Smooth muscle cell (in vitro differentiated cells): ENCODE measurements at regions not wholly inside any gene's neighbourhood (a gene's known extent, or its start where the extent isn't known, plus 50 kb on each side); places are given as distances from the start of the nearest gene placed in this dataset.

ENCODE experiments used
- DNase-seq: peaks from one replicate; lab custom pipeline; 2025; ENCODE audit not compliant: unreplicated experiment; lab: John Stamatoyannopoulos, UW
- H2AFZ ChIP-seq: fragments of 200-600 bp; sonication (generic); 2 replicates; pipeline ENCODE4 v1.6.0; 2016; ENCODE audit warnings: antibody characterized with exemption, low read depth, mild to moderate bottlenecking
- H3F3A ChIP-seq: fragments of 200-600 bp; sonication (generic); 2 replicates; pipeline ENCODE4 v1.6.0; 2017; ENCODE audit warnings: antibody characterized with exemption, low read depth
- H3K27ac ChIP-seq: fragments of 200-600 bp; sonication (generic); 2 replicates; pipeline ENCODE4 v1.5.1; 2016; ENCODE audit warnings: low read depth, mild to moderate bottlenecking
- H3K27me3 ChIP-seq: fragments of 200-600 bp; sonication (generic); 2 replicates; pipeline ENCODE4 v1.6.1; 2016; ENCODE audit warnings: low read depth, mild to moderate bottlenecking
- H3K36me3 ChIP-seq: fragments of 200-600 bp; sonication (generic); 2 replicates; pipeline ENCODE4 v1.5.1; 2016; ENCODE audit warnings: low read depth
- H3K4me1 ChIP-seq: fragments of 200-600 bp; sonication (generic); 2 replicates; pipeline ENCODE4 v1.5.1; 2016; ENCODE audit warnings: low read depth
- H3K4me2 ChIP-seq: fragments of 200-600 bp; sonication (generic); 2 replicates; pipeline ENCODE4 v1.6.0; 2016; ENCODE audit warnings: mild to moderate bottlenecking
- H3K4me3 ChIP-seq: fragments of 200-600 bp; sonication (generic); 2 replicates; pipeline ENCODE4 v1.5.1; 2016; ENCODE audit warnings: mild to moderate bottlenecking
- H3K79me2 ChIP-seq: fragments of 200-600 bp; sonication (generic); 2 replicates; pipeline ENCODE4 v1.6.0; 2016; ENCODE audit warnings: low read depth, mild to moderate bottlenecking
- H3K9ac ChIP-seq: fragments of 200-600 bp; sonication (generic); 2 replicates; pipeline ENCODE4 v1.6.0; 2016; ENCODE audit warnings: low read depth
- H3K9me3 ChIP-seq: fragments of 200-600 bp; sonication (generic); replicated peaks from 2 replicates; pipeline ENCODE4 v1.5.1; 2016; ENCODE audit warnings: low read depth
- H4K20me1 ChIP-seq: fragments of 200-600 bp; sonication (generic); 2 replicates; pipeline ENCODE4 v1.6.0; 2016; ENCODE audit warnings: low read depth
- WGBS: methylation state at CpG from one replicate; pipeline ENCODE4 v1.1.7; 2016; ENCODE audit warnings: low lambda C conversion rate; 5-methylcytosine and 5-hydroxymethylcytosine counted together
- TF ChIP-seq, protein P1 (sequence below): fragments of 200-600 bp; sonication (generic); IDR thresholded peaks from 2 replicates; pipeline ENCODE4 v1.5.1; 2017; ENCODE audit warnings: borderline replicate concordance, mild to moderate bottlenecking, antibody characterized with exemption; ENCODE audit not compliant: insufficient read depth, poor library complexity, severe bottlenecking

DNA sequence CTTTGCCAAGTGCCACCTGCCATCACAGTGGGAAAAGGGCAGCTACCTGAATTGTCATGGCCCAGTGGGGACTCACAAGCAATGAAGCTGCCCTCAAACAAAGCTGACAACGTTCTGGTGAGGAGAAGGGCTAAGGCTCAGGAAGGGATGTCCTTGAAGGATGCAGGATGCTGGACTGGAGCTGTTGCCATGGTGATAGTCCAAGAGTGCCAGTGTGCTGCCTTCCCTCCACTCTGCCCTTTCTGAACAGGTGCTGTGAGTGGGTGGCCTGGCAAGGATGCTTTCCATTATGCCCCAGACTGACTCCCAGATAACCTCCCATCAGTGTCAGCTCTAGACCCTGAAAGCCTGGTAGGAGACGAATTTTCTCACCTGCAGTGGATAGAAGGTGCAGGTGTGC lies 137.8 kb upstream of the GYPC start:
- no peaks in the 10 kb centered on the region for H3K9me3 ChIP-seq
- 57% methylated on average over 2 of the region's 2 CpGs for WGBS

DNA sequence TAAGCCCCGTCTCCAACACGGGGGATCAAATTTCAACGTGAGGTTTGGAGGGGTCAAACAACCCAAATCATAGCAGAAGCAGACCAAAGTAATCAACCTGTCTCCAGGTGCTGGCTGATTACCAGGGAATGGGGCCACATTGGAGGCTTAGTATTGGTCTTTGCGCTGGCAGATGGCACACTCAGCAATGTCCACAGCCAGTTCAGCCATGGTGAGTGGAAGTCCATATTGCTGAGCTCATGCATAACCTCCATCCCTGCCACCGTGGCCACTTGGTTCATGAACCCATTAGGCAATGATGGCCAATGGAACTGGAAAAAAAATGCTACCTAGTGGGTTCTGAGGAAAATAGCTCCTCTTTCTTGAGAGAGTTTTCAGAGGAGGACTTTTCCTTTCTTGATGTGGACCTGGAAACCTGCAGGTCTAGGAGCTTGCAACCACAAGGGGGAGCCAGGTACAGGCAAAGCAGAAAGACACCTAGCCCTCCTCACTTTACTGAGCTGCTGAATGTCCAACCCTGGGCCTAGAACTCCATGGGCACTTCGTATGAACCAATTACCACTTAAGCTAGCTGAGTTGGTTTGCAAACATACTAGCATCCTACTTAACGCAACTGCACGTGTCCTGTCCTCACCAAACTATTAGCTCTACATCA lies 128.0 kb upstream of the GYPC start:
- Histone ChIP-seq H3K9me3 (no peaks in the 10 kb centered on the region), H3K4me1 (no peaks in the 10 kb centered on the region), H3K27me3 (peaks cover 3% of the 10 kb centered on the region), H3K4me2 (no peak overlapping the region), H3K4me3 (no peak overlapping the region), H2AFZ (no peak overlapping the region), H3F3A (no peaks in the 10 kb centered on the region), H3K9ac (no peak overlapping the region), H3K27ac (no peak overlapping the region), H4K20me1 (no peaks in the 10 kb centered on the region), H3K79me2 (no peaks in the 10 kb centered on the region), H3K36me3 (no peaks in the 10 kb centered on the region)
- 67% methylated on average over 8 of the region's 8 CpGs for WGBS
- no peak for DNase-seq
- TF ChIP-seq, protein P1, sequence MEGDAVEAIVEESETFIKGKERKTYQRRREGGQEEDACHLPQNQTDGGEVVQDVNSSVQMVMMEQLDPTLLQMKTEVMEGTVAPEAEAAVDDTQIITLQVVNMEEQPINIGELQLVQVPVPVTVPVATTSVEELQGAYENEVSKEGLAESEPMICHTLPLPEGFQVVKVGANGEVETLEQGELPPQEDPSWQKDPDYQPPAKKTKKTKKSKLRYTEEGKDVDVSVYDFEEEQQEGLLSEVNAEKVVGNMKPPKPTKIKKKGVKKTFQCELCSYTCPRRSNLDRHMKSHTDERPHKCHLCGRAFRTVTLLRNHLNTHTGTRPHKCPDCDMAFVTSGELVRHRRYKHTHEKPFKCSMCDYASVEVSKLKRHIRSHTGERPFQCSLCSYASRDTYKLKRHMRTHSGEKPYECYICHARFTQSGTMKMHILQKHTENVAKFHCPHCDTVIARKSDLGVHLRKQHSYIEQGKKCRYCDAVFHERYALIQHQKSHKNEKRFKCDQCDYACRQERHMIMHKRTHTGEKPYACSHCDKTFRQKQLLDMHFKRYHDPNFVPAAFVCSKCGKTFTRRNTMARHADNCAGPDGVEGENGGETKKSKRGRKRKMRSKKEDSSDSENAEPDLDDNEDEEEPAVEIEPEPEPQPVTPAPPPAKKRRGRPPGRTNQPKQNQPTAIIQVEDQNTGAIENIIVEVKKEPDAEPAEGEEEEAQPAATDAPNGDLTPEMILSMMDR: peak; percentile 51

More for the DNA sequence above, 137.8 kb upstream of the GYPC start:
- H3K36me3 ChIP-seq: no peaks in the 10 kb centered on the region
- no peaks in the 10 kb centered on the region for H3K4me1 ChIP-seq
- no peak overlapping the region for H3K4me3 ChIP-seq
- H3K9ac ChIP-seq: no peak overlapping the region
- H3K27ac ChIP-seq: no peak overlapping the region
- no peaks in the 10 kb centered on the region for H4K20me1 ChIP-seq
- TF ChIP-seq, protein P1: no peak
- no peak overlapping the region for H3K4me2 ChIP-seq
- H3K79me2 ChIP-seq: no peaks in the 10 kb centered on the region
- no peaks in the 10 kb centered on the region for H3K27me3 ChIP-seq
- H3F3A ChIP-seq: no peaks in the 10 kb centered on the region
- no peak for DNase-seq
- H2AFZ ChIP-seq: no peak overlapping the region

DNA sequence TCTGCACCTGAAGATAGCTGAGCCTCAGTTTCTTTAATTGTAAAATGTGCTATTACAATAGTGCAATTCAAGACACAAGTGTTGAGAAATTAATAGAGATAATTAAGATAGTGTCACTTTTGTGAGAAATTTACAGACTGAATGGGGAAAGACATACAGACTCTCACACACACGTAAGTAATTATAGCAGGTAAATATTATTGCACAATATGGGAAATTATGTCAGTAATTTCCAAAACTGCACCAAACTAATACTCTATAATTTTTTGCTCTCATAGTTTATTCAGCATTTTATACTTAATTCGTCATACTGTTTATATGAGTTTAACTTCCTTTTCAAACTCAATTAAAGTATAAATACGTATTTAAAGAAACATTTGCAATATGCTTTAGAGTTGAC lies 124.9 kb upstream of the GYPC start:
- H3K9ac ChIP-seq: no peak overlapping the region
- H3F3A ChIP-seq: no peaks in the 10 kb centered on the region
- H3K4me3 ChIP-seq: no peak overlapping the region
- TF ChIP-seq, protein P1: no peak
- H3K36me3 ChIP-seq: no peaks in the 10 kb centered on the region
- H3K9me3 ChIP-seq: no peaks in the 10 kb centered on the region
- H3K4me2 ChIP-seq: no peak overlapping the region
- H4K20me1 ChIP-seq: no peaks in the 10 kb centered on the region
- H2AFZ ChIP-seq: no peak overlapping the region
- WGBS: 94% methylated on average over 3 of the region's 3 CpGs
- peaks cover 3% of the 10 kb centered on the region for H3K27me3 ChIP-seq
- H3K27ac ChIP-seq: no peak overlapping the region
- H3K4me1 ChIP-seq: no peaks in the 10 kb centered on the region
- no peak for DNase-seq
- no peaks in the 10 kb centered on the region for H3K79me2 ChIP-seq

DNA sequence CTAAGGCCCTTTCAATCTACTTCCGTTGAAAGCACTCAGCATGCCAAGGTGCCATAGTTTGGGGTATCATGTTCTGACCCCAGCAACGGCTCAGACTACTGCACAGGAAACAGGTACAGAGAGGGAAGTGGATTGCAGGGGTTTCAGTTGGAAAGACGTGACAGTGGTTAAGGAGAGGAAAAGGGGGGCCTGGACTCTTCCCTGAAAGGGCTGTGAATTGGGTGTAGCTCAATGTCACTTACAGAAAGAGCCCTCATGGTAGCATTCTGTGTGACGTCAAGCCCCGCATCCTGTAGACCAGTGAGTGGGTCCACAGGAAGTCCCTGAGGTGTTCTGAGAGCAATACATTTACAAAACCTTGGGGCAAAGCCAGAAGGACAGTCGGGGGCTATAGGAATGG lies 121.5 kb upstream of the GYPC start:
- Histone ChIP-seq H3K27me3 (peaks cover 3% of the 10 kb centered on the region), H2AFZ (no peak overlapping the region), H3K79me2 (no peaks in the 10 kb centered on the region), H3K4me1 (no peaks in the 10 kb centered on the region), H3K4me3 (no peak overlapping the region), H4K20me1 (no peaks in the 10 kb centered on the region), H3K27ac (no peak overlapping the region), H3K36me3 (no peaks in the 10 kb centered on the region), H3K9ac (no peak overlapping the region), H3F3A (no peaks in the 10 kb centered on the region), H3K9me3 (no peaks in the 10 kb centered on the region), H3K4me2 (no peak overlapping the region)
- WGBS: 84% methylated on average over 6 of the region's 6 CpGs
- DNase-seq: no peak
- TF ChIP-seq, protein P1: no peak
